ENCODE measurements at regions not wholly inside any gene's neighbourhood (a gene's known extent, or its start where the extent isn't known, plus 50 kb on each side); places are given as distances from the start of the nearest gene placed in this dataset.

DNA sequence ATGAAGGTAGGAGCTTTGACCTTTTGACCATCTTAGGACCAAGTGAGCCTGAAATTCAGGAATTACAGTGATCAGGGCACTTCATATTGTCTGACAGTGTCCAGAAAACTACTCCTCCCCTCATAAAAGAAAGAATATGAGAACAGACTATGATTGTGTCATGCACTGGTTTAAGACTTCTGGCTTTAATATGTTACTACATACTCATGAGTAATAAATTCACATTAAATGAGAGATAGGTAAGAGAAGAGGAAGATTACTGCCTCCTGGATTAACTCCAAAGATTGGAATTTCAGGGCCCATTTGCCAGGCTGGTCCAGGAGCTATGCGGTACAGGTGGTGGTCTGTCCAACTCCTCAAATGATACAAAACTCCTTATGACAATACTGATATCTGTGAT lies 213.5 kb upstream of the ADRA1B start:
- H3K79me2 ChIP-seq (ENCODE audit: insufficient read depth, low read length), result no peaks in the 10 kb centered on the region
- H3K4me1 ChIP-seq (ENCODE audit: insufficient read depth, low read length), result no peaks in the 10 kb centered on the region
- DNase-seq (no peak), ATAC-seq (ENCODE audit: insufficient read depth, low read depth) (no peak)
- H2AFZ ChIP-seq (ENCODE audit: low read depth, low read length), result no peak overlapping the region
- TF ChIP-seq, protein P1, sequence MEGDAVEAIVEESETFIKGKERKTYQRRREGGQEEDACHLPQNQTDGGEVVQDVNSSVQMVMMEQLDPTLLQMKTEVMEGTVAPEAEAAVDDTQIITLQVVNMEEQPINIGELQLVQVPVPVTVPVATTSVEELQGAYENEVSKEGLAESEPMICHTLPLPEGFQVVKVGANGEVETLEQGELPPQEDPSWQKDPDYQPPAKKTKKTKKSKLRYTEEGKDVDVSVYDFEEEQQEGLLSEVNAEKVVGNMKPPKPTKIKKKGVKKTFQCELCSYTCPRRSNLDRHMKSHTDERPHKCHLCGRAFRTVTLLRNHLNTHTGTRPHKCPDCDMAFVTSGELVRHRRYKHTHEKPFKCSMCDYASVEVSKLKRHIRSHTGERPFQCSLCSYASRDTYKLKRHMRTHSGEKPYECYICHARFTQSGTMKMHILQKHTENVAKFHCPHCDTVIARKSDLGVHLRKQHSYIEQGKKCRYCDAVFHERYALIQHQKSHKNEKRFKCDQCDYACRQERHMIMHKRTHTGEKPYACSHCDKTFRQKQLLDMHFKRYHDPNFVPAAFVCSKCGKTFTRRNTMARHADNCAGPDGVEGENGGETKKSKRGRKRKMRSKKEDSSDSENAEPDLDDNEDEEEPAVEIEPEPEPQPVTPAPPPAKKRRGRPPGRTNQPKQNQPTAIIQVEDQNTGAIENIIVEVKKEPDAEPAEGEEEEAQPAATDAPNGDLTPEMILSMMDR (IDR thresholded peaks at IDR 0.05; ENCODE audit: borderline replicate concordance, extremely low read depth, low read length, poor library complexity, severe bottlenecking), result no peak
- TF ChIP-seq EZH2 (IDR thresholded peaks at IDR 0.05; ENCODE audit: borderline replicate concordance, low read depth, low read length, severe bottlenecking), result no peak
- no peaks in the 10 kb centered on the region for H4K20me1 ChIP-seq (ENCODE audit: insufficient read depth, low read length)
- no peaks in the 10 kb centered on the region for H3K27me3 ChIP-seq (ENCODE audit: insufficient read depth, low read length, poor library complexity)
- no peaks in the 10 kb centered on the region for H3K36me3 ChIP-seq (ENCODE audit: insufficient read depth, low read length)
- no peak overlapping the region for H3K27ac ChIP-seq (ENCODE audit: low read length)
- H3K4me2 ChIP-seq (ENCODE audit: insufficient read depth, low read length), result no peak overlapping the region
- peaks cover 2% of the 10 kb centered on the region for H3K9me3 ChIP-seq (ENCODE audit: insufficient read depth, low read length, severe bottlenecking)
- H3K4me3 ChIP-seq (ENCODE audit: low read depth in 1 of 2, low read length in 2 of 2), result no peak overlapping the region
- no peak overlapping the region for H3K9ac ChIP-seq (ENCODE audit: low read depth, low read length)

DNA sequence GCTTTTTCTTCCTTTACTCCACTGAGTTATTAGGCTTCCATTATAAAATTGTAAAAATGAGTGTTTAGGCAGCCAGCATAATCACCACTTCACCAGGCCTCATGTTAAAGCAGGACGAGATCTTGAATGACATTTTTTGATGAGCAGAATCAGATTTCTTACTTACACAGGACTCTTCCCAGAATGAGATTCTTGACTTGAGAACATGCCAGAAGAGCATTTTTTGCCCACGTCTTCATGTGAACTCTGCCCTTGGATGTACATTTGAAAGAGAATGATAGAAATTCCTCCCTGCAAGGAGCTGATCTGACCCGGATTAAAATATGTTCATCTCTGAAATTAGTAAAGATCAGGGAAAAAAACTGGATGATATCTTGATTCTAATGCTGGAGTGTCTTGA lies 212.1 kb upstream of the ADRA1B start:
- H4K20me1 ChIP-seq (ENCODE audit: insufficient read depth, low read length), result no peaks in the 10 kb centered on the region
- no peak overlapping the region for H3K4me2 ChIP-seq (ENCODE audit: insufficient read depth, low read length)
- no peak overlapping the region for H2AFZ ChIP-seq (ENCODE audit: low read depth, low read length)
- ATAC-seq (ENCODE audit: insufficient read depth, low read depth) (no peak), DNase-seq (no peak)
- peaks cover 5% of the 10 kb centered on the region for H3K9me3 ChIP-seq (ENCODE audit: insufficient read depth, low read length, severe bottlenecking)
- no peaks in the 10 kb centered on the region for H3K36me3 ChIP-seq (ENCODE audit: insufficient read depth, low read length)
- no peaks in the 10 kb centered on the region for H3K79me2 ChIP-seq (ENCODE audit: insufficient read depth, low read length)
- H3K27ac ChIP-seq (ENCODE audit: low read length), result no peak overlapping the region
- no peak overlapping the region for H3K4me3 ChIP-seq (ENCODE audit: low read depth in 1 of 2, low read length in 2 of 2)
- H3K9ac ChIP-seq (ENCODE audit: low read depth, low read length), result no peak overlapping the region
- no peaks in the 10 kb centered on the region for H3K27me3 ChIP-seq (ENCODE audit: insufficient read depth, low read length, poor library complexity)
- H3K4me1 ChIP-seq (ENCODE audit: insufficient read depth, low read length), result no peaks in the 10 kb centered on the region
- TF ChIP-seq, protein P1 (IDR thresholded peaks at IDR 0.05; ENCODE audit: borderline replicate concordance, extremely low read depth, low read length, poor library complexity, severe bottlenecking), result no peak
- no peak for TF ChIP-seq EZH2 (IDR thresholded peaks at IDR 0.05; ENCODE audit: borderline replicate concordance, low read depth, low read length, severe bottlenecking)

DNA sequence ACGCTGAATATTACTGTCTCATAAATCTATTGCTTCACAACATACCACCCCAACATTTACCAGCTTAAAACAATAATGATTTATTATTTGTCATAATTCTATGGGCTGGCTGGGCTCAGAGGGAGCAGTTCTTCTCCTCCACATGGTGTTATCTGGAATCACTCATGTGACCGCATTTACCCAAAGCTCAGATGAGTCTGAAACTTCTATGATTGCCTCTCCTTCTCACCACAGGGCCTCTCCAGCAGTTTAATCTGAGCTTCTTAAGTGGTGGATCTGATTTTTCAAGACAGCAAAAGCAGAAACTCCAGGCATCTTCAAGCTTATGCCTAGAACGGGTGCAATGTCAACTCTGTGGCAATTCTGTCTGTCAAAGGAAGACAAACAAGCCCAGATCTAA lies 210.3 kb upstream of the ADRA1B start:
- no peaks in the 10 kb centered on the region for H4K20me1 ChIP-seq (ENCODE audit: insufficient read depth, low read length)
- ATAC-seq (ENCODE audit: insufficient read depth, low read depth) (no peak), DNase-seq (no peak)
- H2AFZ ChIP-seq (ENCODE audit: low read depth, low read length), result peak overlapping the region; percentile 26; the same call in 1 of the 2 replicates
- H3K4me1 ChIP-seq (ENCODE audit: insufficient read depth, low read length), result no peaks in the 10 kb centered on the region
- H3K9me3 ChIP-seq (ENCODE audit: insufficient read depth, low read length, severe bottlenecking), result peaks cover 5% of the 10 kb centered on the region
- no peak overlapping the region for H3K4me3 ChIP-seq (ENCODE audit: low read depth in 1 of 2, low read length in 2 of 2)
- H3K4me2 ChIP-seq (ENCODE audit: insufficient read depth, low read length), result no peak overlapping the region
- H3K27me3 ChIP-seq (ENCODE audit: insufficient read depth, low read length, poor library complexity), result no peaks in the 10 kb centered on the region
- no peak overlapping the region for H3K27ac ChIP-seq (ENCODE audit: low read length)
- TF ChIP-seq EZH2 (IDR thresholded peaks at IDR 0.05; ENCODE audit: borderline replicate concordance, low read depth, low read length, severe bottlenecking), result no peak
- TF ChIP-seq, protein P1 (IDR thresholded peaks at IDR 0.05; ENCODE audit: borderline replicate concordance, extremely low read depth, low read length, poor library complexity, severe bottlenecking), result no peak
- H3K36me3 ChIP-seq (ENCODE audit: insufficient read depth, low read length), result no peaks in the 10 kb centered on the region
- no peak overlapping the region for H3K9ac ChIP-seq (ENCODE audit: low read depth, low read length)
- no peaks in the 10 kb centered on the region for H3K79me2 ChIP-seq (ENCODE audit: insufficient read depth, low read length)

DNA sequence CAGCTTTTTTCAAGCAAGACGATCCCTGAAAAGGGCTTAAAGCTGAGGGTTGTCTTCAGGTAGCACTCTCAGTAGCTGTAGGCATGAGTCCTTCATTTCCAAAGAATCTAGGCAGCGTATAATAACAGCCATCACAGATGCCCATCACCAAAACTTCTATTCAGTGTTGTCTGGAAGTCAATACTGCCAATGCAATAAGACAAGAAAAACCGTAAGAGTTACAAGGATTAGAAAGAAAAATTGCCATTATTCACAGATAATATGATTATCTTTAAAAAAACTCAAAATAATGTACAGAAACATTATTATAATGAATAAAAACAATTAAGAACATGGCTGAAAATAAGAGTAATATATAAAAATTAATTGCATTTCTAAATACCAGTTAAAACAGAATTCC lies 208.2 kb upstream of the ADRA1B start:
- Histone ChIP-seq H3K36me3 (ENCODE audit: insufficient read depth, low read length) (no peaks in the 10 kb centered on the region), H3K9me3 (ENCODE audit: insufficient read depth, low read length, severe bottlenecking) (peaks cover 5% of the 10 kb centered on the region), H3K4me2 (ENCODE audit: insufficient read depth, low read length) (no peak overlapping the region), H3K4me1 (ENCODE audit: insufficient read depth, low read length) (no peaks in the 10 kb centered on the region), H3K27me3 (ENCODE audit: insufficient read depth, low read length, poor library complexity) (no peaks in the 10 kb centered on the region), H3K27ac (ENCODE audit: low read length) (no peak overlapping the region), H3K4me3 (ENCODE audit: low read depth in 1 of 2, low read length in 2 of 2) (no peak overlapping the region), H2AFZ (ENCODE audit: low read depth, low read length) (no peak overlapping the region), H3K79me2 (ENCODE audit: insufficient read depth, low read length) (no peaks in the 10 kb centered on the region), H4K20me1 (ENCODE audit: insufficient read depth, low read length) (no peaks in the 10 kb centered on the region), H3K9ac (ENCODE audit: low read depth, low read length) (no peak overlapping the region)
- ATAC-seq (ENCODE audit: insufficient read depth, low read depth) (no peak), DNase-seq (no peak)
- TF ChIP-seq, protein P1 (IDR thresholded peaks at IDR 0.05; ENCODE audit: borderline replicate concordance, extremely low read depth, low read length, poor library complexity, severe bottlenecking), result no peak
- TF ChIP-seq EZH2 (IDR thresholded peaks at IDR 0.05; ENCODE audit: borderline replicate concordance, low read depth, low read length, severe bottlenecking), result no peak
